Activated CD8-positive, alpha-beta T cell treated with anti-CD3 and anti-CD28 coated beads, Interleukin-2, amount 10 ng/mL, durations not matched to agents 7 days and 5 days (primary cell): ENCODE measurements at regions not wholly inside any gene's neighbourhood (a gene's known extent, or its start where the extent isn't known, plus 50 kb on each side); places are given as distances from the start of the nearest gene placed in this dataset.
A peak's percentile ranks its signal among the peaks of the same experiment; 100 is the strongest.

Experiments
- ATAC-seq: fragments of 150-1000 bp; cut with Tn5 transposase; one replicate; pipeline ENCODE4 v1.10.0; 2021; ENCODE audit warnings: moderate library complexity
- CTCF ChIA-PET: fragments of 350-600 bp; sonication (Branson Sonifier 250); formaldehyde crosslinking; loops from one replicate; lab custom pipeline; 2021; ENCODE audit warnings: antibody characterized with exemption; lab: Charles Lee
- POLR2A ChIA-PET: fragments of 350-600 bp; sonication (Branson Sonifier 250); formaldehyde crosslinking; loops from one replicate; lab custom pipeline; 2021; ENCODE audit warnings: antibody characterized with exemption; lab: Charles Lee
- DNase-seq: peaks from one replicate; pipeline ENCODE4 v3.0.0-alpha.2; 2020
- H3K27ac Mint-ChIP-seq: one replicate; pipeline ENCODE4 v1.8.0; 2021; ENCODE audit warnings: mild to moderate bottlenecking, mixed read lengths
- H3K27me3 Mint-ChIP-seq: one replicate; pipeline ENCODE4 v1.8.0; 2021; ENCODE audit warnings: low read depth, mixed read lengths
- H3K36me3 Mint-ChIP-seq: one replicate; pipeline ENCODE4 v1.8.0; 2021; ENCODE audit warnings: low read depth, mixed read lengths
- H3K4me1 Mint-ChIP-seq: one replicate; pipeline ENCODE4 v1.8.0; 2021; ENCODE audit warnings: low read depth, mixed read lengths
- H3K4me3 Mint-ChIP-seq: one replicate; pipeline ENCODE4 v1.8.0; 2021; ENCODE audit warnings: mild to moderate bottlenecking, mixed read lengths
- H3K9me3 Mint-ChIP-seq: one replicate; pipeline ENCODE4 v1.8.0; 2022; ENCODE audit warnings: mixed read lengths; ENCODE audit not compliant: insufficient read depth

DNA sequence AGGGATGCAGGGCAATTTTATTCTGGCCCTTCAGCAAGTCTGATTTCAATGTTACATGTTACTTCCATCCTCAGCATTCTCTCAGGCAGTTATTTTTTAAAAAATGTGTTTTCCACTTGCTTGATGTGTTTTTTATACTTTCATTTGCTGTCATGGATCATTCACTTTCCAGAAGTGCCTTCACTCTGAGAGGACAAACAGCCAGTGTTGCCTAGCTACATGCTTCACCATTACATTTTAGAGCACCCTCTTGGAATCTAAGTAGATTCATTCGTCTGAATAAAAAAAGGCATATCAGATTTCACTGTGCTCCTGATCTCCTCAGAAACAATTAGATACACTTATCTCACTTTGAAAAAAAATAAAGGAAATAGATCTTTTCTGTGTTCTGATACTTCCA lies 93.6 kb upstream of the POU1F1 start:
- DNase-seq (no peak), ATAC-seq (no peak)
- ChIA-PET CTCF (no interaction called here), POLR2A (interaction anchor here (0.8 kb wide), 1 partner anchor 89 kb away, joined by 3 read pairs; no protein-coding TSS in a partner anchor)
- H3K4me1 Mint-ChIP-seq: no peaks in the 10 kb centered on the region
- no peak overlapping the region for H3K4me3 Mint-ChIP-seq
- H3K36me3 Mint-ChIP-seq: no peaks in the 10 kb centered on the region
- no peak overlapping the region for H3K27ac Mint-ChIP-seq
- H3K9me3 Mint-ChIP-seq: no peaks in the 10 kb centered on the region
- peaks cover 8% of the 10 kb centered on the region for H3K27me3 Mint-ChIP-seq

DNA sequence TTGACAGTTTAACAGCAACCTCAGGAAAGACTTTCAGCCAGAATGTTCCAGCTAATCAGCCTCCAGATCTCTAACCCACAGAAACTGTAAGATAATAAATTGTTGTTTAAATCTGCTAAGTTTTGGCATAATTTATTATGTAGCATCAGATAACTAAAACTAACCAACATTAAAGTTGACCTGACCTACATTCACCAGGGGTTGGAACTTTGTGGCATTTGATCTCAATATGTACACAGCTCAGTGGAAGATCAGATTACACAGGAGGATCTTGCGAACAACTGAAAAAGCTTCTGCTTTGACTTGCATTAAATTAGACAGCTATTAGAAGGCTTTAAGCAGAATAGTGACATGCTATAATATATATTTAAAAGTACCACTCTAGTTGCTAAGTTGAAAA lies 91.4 kb upstream of the POU1F1 start:
- DNase-seq (no peak), ATAC-seq (no peak)
- Mint-ChIP-seq H3K4me3 (no peak overlapping the region), H3K4me1 (no peaks in the 10 kb centered on the region), H3K36me3 (no peaks in the 10 kb centered on the region), H3K9me3 (no peaks in the 10 kb centered on the region), H3K27me3 (peaks cover 8% of the 10 kb centered on the region), H3K27ac (no peak overlapping the region)
- ChIA-PET CTCF (interaction anchor here (0.9 kb wide), 1 partner anchor 11 kb away, joined by 3 read pairs; no protein-coding TSS in a partner anchor), POLR2A (no interaction called here)

DNA sequence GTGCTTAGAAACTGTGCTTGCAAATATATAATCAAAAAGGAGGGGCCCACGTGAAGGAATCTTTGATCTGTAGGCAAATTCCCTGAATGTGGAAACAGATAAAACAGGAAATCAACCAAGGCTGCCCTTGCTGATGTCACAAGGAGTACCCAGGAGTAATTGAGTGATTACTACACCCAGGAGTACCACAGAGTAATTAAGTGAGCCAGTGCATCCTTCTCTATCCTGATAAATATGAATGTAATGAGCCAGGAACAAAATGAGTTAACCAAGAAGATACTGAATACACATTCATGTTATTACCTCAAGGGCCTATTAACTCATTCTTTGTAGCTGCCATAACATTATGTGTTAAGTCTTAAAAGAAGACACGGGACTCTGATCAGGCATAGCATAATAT lies 87.3 kb upstream of the POU1F1 start:
- Mint-ChIP-seq H3K4me3 (no peak overlapping the region), H3K4me1 (no peaks in the 10 kb centered on the region), H3K9me3 (no peaks in the 10 kb centered on the region), H3K27ac (no peak overlapping the region), H3K27me3 (peaks cover 1% of the 10 kb centered on the region), H3K36me3 (no peaks in the 10 kb centered on the region)
- ChIA-PET CTCF (no interaction called here), POLR2A (no interaction called here)
- DNase-seq: no peak
- no peak for ATAC-seq

- Mint-ChIP-seq H3K27me3 (no peaks in the 10 kb centered on the region), H3K9me3 (no peaks in the 10 kb centered on the region), H3K36me3 (no peaks in the 10 kb centered on the region), H3K4me1 (no peaks in the 10 kb centered on the region), H3K27ac (no peak overlapping the region), H3K4me3 (no peak overlapping the region)
- CTCF ChIA-PET: interaction anchor here (2.4 kb wide), 1 partner anchor 11 kb away, joined by 16 read pairs; no protein-coding TSS in a partner anchor
- ATAC-seq (no peak), DNase-seq (no peak)
- POLR2A ChIA-PET: no interaction called here
Measured at GRCh38 chr3:87361956-87362355, 85.6 kb upstream of the POU1F1 start.

- Mint-ChIP-seq H3K4me3 (no peak overlapping the region), H3K36me3 (no peaks in the 10 kb centered on the region), H3K27me3 (no peaks in the 10 kb centered on the region), H3K9me3 (no peaks in the 10 kb centered on the region), H3K27ac (no peak overlapping the region), H3K4me1 (no peaks in the 10 kb centered on the region)
- ChIA-PET POLR2A (no interaction called here), CTCF (interaction anchor here (2.4 kb wide), 1 partner anchor 10 kb away, joined by 16 read pairs; no protein-coding TSS in a partner anchor)
- DNase-seq: no peak
- ATAC-seq: no peak
Measured at GRCh38 chr3:87361271-87361670, 84.9 kb upstream of the POU1F1 start.

- no peak overlapping the region for H3K27ac Mint-ChIP-seq
- H3K9me3 Mint-ChIP-seq: no peaks in the 10 kb centered on the region
- CTCF ChIA-PET: no interaction called here
- no peaks in the 10 kb centered on the region for H3K4me1 Mint-ChIP-seq
- DNase-seq (no peak), ATAC-seq (no peak)
- POLR2A ChIA-PET: no interaction called here
- H3K36me3 Mint-ChIP-seq: no peaks in the 10 kb centered on the region
- peaks cover 11% of the 10 kb centered on the region for H3K27me3 Mint-ChIP-seq
- no peak overlapping the region for H3K4me3 Mint-ChIP-seq
Measured at GRCh38 chr3:87359826-87360225, 83.4 kb upstream of the POU1F1 start.

GRCh38 chr3:87359025-87359424 lies 82.6 kb upstream of the POU1F1 start:
- no peaks in the 10 kb centered on the region for H3K9me3 Mint-ChIP-seq
- H3K36me3 Mint-ChIP-seq: no peaks in the 10 kb centered on the region
- ChIA-PET CTCF (no interaction called here), POLR2A (no interaction called here)
- no peak overlapping the region for H3K27ac Mint-ChIP-seq
- H3K4me3 Mint-ChIP-seq: no peak overlapping the region
- H3K27me3 Mint-ChIP-seq: peaks cover 14% of the 10 kb centered on the region
- H3K4me1 Mint-ChIP-seq: no peaks in the 10 kb centered on the region
- DNase-seq: no peak
- ATAC-seq: no peak

GRCh38 chr3:87358066-87358465 lies 81.7 kb upstream of the POU1F1 start:
- Mint-ChIP-seq H3K27ac (no peak overlapping the region), H3K4me3 (no peak overlapping the region), H3K4me1 (no peaks in the 10 kb centered on the region), H3K9me3 (no peaks in the 10 kb centered on the region), H3K27me3 (peaks cover 16% of the 10 kb centered on the region), H3K36me3 (no peaks in the 10 kb centered on the region)
- CTCF ChIA-PET: no interaction called here
- ATAC-seq (no peak), DNase-seq (no peak)
- POLR2A ChIA-PET: no interaction called here

GRCh38 chr3:87354398-87354797 lies 78.0 kb upstream of the POU1F1 start:
- H3K36me3 Mint-ChIP-seq: no peaks in the 10 kb centered on the region
- POLR2A ChIA-PET: no interaction called here
- H3K27me3 Mint-ChIP-seq: peaks cover 17% of the 10 kb centered on the region
- H3K4me3 Mint-ChIP-seq: no peak overlapping the region
- no peaks in the 10 kb centered on the region for H3K4me1 Mint-ChIP-seq
- no peak overlapping the region for H3K27ac Mint-ChIP-seq
- no peak for ATAC-seq
- CTCF ChIA-PET: interaction anchor here (1.0 to 1.4 kb wide), 3 partner anchors 12 to 77 kb away, joined by 3 to 4 read pairs (median 3); no protein-coding TSS in a partner anchor
- no peak for DNase-seq
- H3K9me3 Mint-ChIP-seq: no peaks in the 10 kb centered on the region

GRCh38 chr3:87351937-87352336 lies 75.6 kb upstream of the POU1F1 start:
- DNase-seq: no peak
- H3K27me3 Mint-ChIP-seq: peaks cover 19% of the 10 kb centered on the region
- ATAC-seq: no peak
- no peak overlapping the region for H3K27ac Mint-ChIP-seq
- no peaks in the 10 kb centered on the region for H3K4me1 Mint-ChIP-seq
- no peaks in the 10 kb centered on the region for H3K9me3 Mint-ChIP-seq
- CTCF ChIA-PET: interaction anchor here (1.2 to 2.6 kb wide), 7 partner anchors 9 to 653 kb away, joined by 3 to 16 read pairs (median 7); no protein-coding TSS in a partner anchor
- POLR2A ChIA-PET: no interaction called here
- no peaks in the 10 kb centered on the region for H3K36me3 Mint-ChIP-seq
- no peak overlapping the region for H3K4me3 Mint-ChIP-seq

- H3K36me3 Mint-ChIP-seq: no peaks in the 10 kb centered on the region
- H3K9me3 Mint-ChIP-seq: no peaks in the 10 kb centered on the region
- CTCF ChIA-PET: interaction anchor here (0.5 to 2.6 kb wide), 22 partner anchors 9 to 764 kb away, joined by 3 to 16 read pairs (median 3); no protein-coding TSS in a partner anchor
- no peak overlapping the region for H3K4me3 Mint-ChIP-seq
- POLR2A ChIA-PET: no interaction called here
- H3K27ac Mint-ChIP-seq: no peak overlapping the region
- H3K27me3 Mint-ChIP-seq: peaks cover 13% of the 10 kb centered on the region
- ATAC-seq (peak; percentile 93), DNase-seq (peak; percentile 45)
- no peaks in the 10 kb centered on the region for H3K4me1 Mint-ChIP-seq
Measured at GRCh38 chr3:87350367-87351199, 74.2 kb upstream of the POU1F1 start.

DNA sequence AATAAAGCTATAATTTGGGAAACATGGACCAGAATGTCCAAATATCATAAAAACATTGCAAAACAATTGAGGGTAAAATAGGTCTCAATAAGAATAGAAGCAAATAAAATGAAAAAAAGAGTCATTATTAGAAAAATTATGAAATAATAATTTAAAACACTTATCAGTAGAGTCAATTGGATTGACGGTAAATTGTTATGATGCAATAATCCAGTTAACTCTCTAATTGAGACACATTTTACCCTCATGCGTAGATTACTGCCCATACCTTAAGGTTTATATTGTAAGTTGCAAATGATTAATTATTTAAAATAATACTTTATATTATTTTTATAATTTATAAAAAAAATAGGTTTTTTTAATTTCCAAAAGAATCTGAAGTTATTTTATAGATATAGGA lies 73.4 kb upstream of the POU1F1 start:
- no peak for ATAC-seq
- no peak for DNase-seq
- Mint-ChIP-seq H3K36me3 (no peaks in the 10 kb centered on the region), H3K27ac (no peak overlapping the region), H3K4me1 (no peaks in the 10 kb centered on the region), H3K9me3 (no peaks in the 10 kb centered on the region), H3K27me3 (peaks cover 8% of the 10 kb centered on the region), H3K4me3 (no peak overlapping the region)
- CTCF ChIA-PET: interaction anchor here (1.4 to 2.6 kb wide), 8 partner anchors 8 to 764 kb away, joined by 3 to 16 read pairs (median 8); no protein-coding TSS in a partner anchor
- POLR2A ChIA-PET: no interaction called here
